Panc1 (cell line): ENCODE measurements at regions not wholly inside any gene's neighbourhood (a gene's known extent, or its start where the extent isn't known, plus 50 kb on each side); places are given as distances from the start of the nearest gene placed in this dataset.
A peak's percentile ranks its signal among the peaks of the same experiment; 100 is the strongest.

Source experiments
- ATAC-seq: fragments of 200-7000 bp; cut with Tn5 transposase; 2 replicates; pipeline ENCODE4 v1.9.1; 2020; ENCODE audit warnings: mild to moderate bottlenecking, moderate library complexity
- BruUV-seq: library from RNA; stranded (reverse); fragments of 400-500 nt; replicated peaks from 2 replicates; lab custom pipeline; 2021; lab: Mats Ljungman, UMichigan
- CTCF ChIA-PET: fragments of 300-600 bp; sonication (Branson Sonifier 250); formaldehyde crosslinking; loops from one replicate; lab custom pipeline; 2022; ENCODE audit warnings: antibody characterized with exemption; lab: Charles Lee
- POLR2A ChIA-PET: fragments of 300-600 bp; sonication (Branson Sonifier 250); formaldehyde crosslinking; loops from one replicate; lab custom pipeline; 2022; ENCODE audit warnings: antibody characterized with exemption; lab: Charles Lee
- DNase-seq: peaks from one replicate; pipeline ENCODE4 v3.0.0-alpha.2; 2010; ENCODE audit warnings: low read depth, low spot score
- H3K27ac ChIP-seq: 2 replicates; pipeline ENCODE4 v1.5.1; 2011; ENCODE audit warnings: mild to moderate bottlenecking, low read length, inconsistent platforms
- H3K27me3 ChIP-seq: fragments of 200-500 bp; sonication (Bioruptor generic); 2 replicates; pipeline ENCODE4 v1.6.0; 2014; ENCODE audit warnings: low read length, inconsistent platforms; ENCODE audit not compliant: control insufficient read depth, insufficient read depth
- H3K36me3 ChIP-seq: fragments of 200-500 bp; sonication (Bioruptor generic); 2 replicates; pipeline ENCODE4 v1.5.1; 2014; ENCODE audit warnings: inconsistent platforms, mild to moderate bottlenecking, low read length, moderate library complexity; ENCODE audit not compliant: control insufficient read depth, insufficient read depth
- H3K4me1 ChIP-seq: 2 replicates; pipeline ENCODE4 v1.5.1; 2011; ENCODE audit warnings: inconsistent platforms, mild to moderate bottlenecking, low read length, moderate library complexity; ENCODE audit not compliant: control insufficient read depth, insufficient read depth
- H3K4me3 ChIP-seq, 2 experiments: 2 replicates each; pipeline ENCODE4 v1.5.1; 2011 to 2012; ENCODE audit warnings: low read depth in 2 of 2, low read length in 2 of 2, mild to moderate bottlenecking in 2 of 2, inconsistent platforms in 1 of 2, moderate library complexity in 1 of 2
- H3K9me3 ChIP-seq: fragments of 200-500 bp; sonication (Bioruptor generic); 2 replicates; pipeline ENCODE4 v1.5.1; 2014; ENCODE audit warnings: low read depth, mild to moderate bottlenecking, inconsistent platforms, low read length, moderate library complexity; ENCODE audit not compliant: control insufficient read depth, insufficient read depth
- CTCF ChIP-seq: fragments of 450-650 bp; IDR thresholded peaks from 2 replicates; pipeline ENCODE4 v1.5.1; 2017; ENCODE audit warnings: mild to moderate bottlenecking
- POLR2AphosphoS5 ChIP-seq: IDR thresholded peaks from 2 replicates; pipeline ENCODE4 v1.6.1; 2012; ENCODE audit warnings: mild to moderate bottlenecking, low read depth, low read length, moderate library complexity
- TCF7L2 ChIP-seq: IDR thresholded peaks from 2 replicates; pipeline ENCODE4 v1.6.1; 2011; ENCODE audit warnings: mild to moderate bottlenecking, low read depth, low read length, inconsistent platforms
- in situ Hi-C: cut with HindIII; loops from 2 replicates; pipeline ENCODE4 v1.10.0; 2016; ENCODE audit warnings: low sequenced_read_pairs, low pct_unique_long_range_greater_than_20kb
- intact Hi-C: fragments of 100-400 bp; cut with micrococcal nuclease; formaldehyde crosslinking; loops from one replicate; pipeline ENCODE4 v1.10.0; 2022; ENCODE audit not compliant: unreplicated experiment
- TF ChIP-seq, protein P1 (sequence below), 2 experiments: IDR thresholded peaks; 2 replicates each; pipeline ENCODE4 v1.6.1; 2011 to 2012; ENCODE audit warnings: low read depth in 2 of 2, control low read depth in 1 of 2, low read length in 1 of 2, mild to moderate bottlenecking in 1 of 2, moderate library complexity in 1 of 2; ENCODE audit not compliant: insufficient read depth in 1 of 2

DNA sequence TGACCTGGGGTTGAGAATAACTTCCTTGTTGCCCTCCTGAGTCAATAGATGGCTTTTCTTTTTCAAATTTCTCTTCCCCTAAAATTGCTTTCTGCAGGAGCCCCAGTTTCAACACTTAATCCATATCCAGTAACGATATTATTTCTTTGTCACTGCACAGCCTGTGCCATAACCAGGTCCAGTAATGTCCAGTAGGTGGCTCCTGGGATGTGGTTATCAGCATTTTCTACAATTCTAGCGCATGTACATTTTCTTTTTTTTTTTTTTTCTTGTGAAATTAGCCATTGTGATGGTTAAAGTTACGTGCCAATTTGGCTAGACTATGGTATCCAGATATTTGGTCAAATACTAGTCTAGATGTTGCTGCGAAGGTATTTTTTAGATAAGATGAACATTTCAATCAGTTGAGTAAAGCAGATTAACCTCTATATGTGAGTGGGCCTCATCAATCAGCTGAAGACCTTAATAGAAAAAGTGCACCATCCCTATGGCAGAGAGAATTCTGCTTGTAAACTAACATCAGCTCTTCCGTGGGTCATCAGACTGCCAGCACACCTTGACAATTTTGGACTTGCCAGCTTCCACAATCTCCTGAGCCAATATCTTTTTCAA, 72.9 kb upstream of the SCG2 start:
- peak; percentile 74; the same call in 1 of the 2 replicates for ATAC-seq
- Histone ChIP-seq H3K9me3 (no peaks in the 10 kb centered on the region), H3K4me1 (no peaks in the 10 kb centered on the region), H3K4me3 (no peak overlapping the region), H3K36me3 (no peaks in the 10 kb centered on the region), H3K27me3 (no peaks in the 10 kb centered on the region), H3K27ac (no peak overlapping the region)
- TF ChIP-seq POLR2AphosphoS5 (no peak), TCF7L2 (no peak), CTCF (peak; percentile 67)
- BruUV-seq, result no TSS peak
- no peak for DNase-seq
- CTCF ChIA-PET, result interaction anchor here (0.6 to 0.9 kb wide), 4 partner anchors 63 to 275 kb away, joined by 3 to 7 read pairs (median 4); no protein-coding TSS in a partner anchor
- POLR2A ChIA-PET, result no interaction called here
- intact Hi-C loops, result no loop called here
- in situ Hi-C loops, result no loop called here

DNA sequence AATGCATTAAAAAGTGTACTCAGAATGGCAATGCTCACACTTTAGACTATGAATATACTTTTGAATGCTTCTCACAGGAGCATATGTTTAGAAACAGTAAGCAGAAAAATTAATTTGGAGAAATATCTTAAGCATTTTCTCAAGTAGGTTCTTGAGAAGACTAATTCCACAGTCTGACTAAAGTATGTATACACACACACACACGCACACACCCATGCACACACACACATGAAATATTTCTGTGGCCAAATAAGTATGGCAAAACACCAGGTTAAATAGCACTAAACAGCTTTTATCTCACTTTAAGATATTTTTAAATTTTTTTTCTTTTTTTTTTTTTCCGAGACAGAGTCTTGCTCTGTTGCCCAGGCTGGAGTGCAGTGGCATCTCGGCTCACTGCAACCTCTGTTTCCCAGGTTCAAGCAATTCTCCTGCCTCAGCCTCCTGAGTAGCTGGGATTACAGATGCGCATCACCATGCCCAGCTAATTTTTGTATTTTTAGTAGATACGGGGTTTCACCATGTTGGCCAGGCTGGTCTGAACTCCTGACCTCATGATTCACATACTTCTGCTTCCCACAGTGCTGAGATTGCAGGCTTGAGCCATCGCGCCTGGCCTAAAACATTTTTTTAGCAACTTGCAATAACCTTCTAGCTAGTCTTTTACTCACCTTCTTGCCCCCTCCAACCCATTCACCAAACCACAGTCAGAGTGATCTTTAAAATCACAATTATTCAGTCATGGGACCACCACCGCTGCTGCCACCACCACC, 67.5 kb upstream of the SCG2 start:
- no peaks in the 10 kb centered on the region for H3K4me1 ChIP-seq
- in situ Hi-C loops (no loop called here), intact Hi-C loops (no loop called here)
- H3K9me3 ChIP-seq, result no peaks in the 10 kb centered on the region
- no TSS peak for BruUV-seq
- CTCF ChIA-PET, result interaction anchor here (0.6 kb wide), 2 partner anchors 698 kb away, joined by 3 to 8 read pairs; no protein-coding TSS in a partner anchor
- POLR2A ChIA-PET, result no interaction called here
- DNase-seq, result no peak
- no peaks in the 10 kb centered on the region for H3K27me3 ChIP-seq
- no peaks in the 10 kb centered on the region for H3K36me3 ChIP-seq
- no peak for TF ChIP-seq CTCF
- TF ChIP-seq, protein P1, sequence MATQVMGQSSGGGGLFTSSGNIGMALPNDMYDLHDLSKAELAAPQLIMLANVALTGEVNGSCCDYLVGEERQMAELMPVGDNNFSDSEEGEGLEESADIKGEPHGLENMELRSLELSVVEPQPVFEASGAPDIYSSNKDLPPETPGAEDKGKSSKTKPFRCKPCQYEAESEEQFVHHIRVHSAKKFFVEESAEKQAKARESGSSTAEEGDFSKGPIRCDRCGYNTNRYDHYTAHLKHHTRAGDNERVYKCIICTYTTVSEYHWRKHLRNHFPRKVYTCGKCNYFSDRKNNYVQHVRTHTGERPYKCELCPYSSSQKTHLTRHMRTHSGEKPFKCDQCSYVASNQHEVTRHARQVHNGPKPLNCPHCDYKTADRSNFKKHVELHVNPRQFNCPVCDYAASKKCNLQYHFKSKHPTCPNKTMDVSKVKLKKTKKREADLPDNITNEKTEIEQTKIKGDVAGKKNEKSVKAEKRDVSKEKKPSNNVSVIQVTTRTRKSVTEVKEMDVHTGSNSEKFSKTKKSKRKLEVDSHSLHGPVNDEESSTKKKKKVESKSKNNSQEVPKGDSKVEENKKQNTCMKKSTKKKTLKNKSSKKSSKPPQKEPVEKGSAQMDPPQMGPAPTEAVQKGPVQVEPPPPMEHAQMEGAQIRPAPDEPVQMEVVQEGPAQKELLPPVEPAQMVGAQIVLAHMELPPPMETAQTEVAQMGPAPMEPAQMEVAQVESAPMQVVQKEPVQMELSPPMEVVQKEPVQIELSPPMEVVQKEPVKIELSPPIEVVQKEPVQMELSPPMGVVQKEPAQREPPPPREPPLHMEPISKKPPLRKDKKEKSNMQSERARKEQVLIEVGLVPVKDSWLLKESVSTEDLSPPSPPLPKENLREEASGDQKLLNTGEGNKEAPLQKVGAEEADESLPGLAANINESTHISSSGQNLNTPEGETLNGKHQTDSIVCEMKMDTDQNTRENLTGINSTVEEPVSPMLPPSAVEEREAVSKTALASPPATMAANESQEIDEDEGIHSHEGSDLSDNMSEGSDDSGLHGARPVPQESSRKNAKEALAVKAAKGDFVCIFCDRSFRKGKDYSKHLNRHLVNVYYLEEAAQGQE (IDR thresholded peaks at IDR 0.05; ENCODE audit: insufficient read depth in 1 of 2, low read depth in 2 of 2, low read length in 1 of 2), result no peak
- H3K4me3 ChIP-seq, result no peak overlapping the region
- H3K27ac ChIP-seq, result no peak overlapping the region
- ATAC-seq, result no peak
